ENCODE measurements at regions not wholly inside any gene's neighbourhood (a gene's known extent, or its start where the extent isn't known, plus 50 kb on each side); places are given as distances from the start of the nearest gene placed in this dataset.

DNA sequence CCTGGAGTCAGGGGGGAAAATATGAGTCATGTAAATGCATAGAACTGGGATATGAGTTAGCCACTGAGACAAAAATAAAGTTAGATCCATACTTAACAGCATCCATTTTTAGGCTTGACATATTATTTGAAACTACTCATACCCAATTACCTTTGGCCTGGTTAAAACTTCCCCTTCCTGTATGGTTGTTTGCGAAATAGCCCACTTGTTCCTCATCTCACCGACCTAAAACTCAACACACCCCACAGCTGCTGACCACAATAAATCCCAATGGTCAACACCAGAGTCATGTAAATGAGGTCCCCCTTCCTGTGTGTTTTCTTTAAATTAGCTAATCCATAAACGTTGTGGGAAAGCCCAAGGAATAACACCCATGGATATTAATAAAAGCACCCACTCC is 55.2 kb upstream of the TMEM215 start:
- Histone ChIP-seq H3K36me3 (no peaks in the 10 kb centered on the region), H3K4me1 (peaks cover 0 to 6% (median 0%) of the 10 kb centered on the region in 4 donors), H3K9me3 (peaks cover 0 to 5% (median 0%) of the 10 kb centered on the region in 4 donors), H3K27ac (no peak overlapping the region), H3K4me3 (no peak overlapping the region), H3K27me3 (no peaks in the 10 kb centered on the region)
- no peak for TF ChIP-seq EP300 (IDR thresholded peaks at IDR 0.05)
- TF ChIP-seq, protein P1, sequence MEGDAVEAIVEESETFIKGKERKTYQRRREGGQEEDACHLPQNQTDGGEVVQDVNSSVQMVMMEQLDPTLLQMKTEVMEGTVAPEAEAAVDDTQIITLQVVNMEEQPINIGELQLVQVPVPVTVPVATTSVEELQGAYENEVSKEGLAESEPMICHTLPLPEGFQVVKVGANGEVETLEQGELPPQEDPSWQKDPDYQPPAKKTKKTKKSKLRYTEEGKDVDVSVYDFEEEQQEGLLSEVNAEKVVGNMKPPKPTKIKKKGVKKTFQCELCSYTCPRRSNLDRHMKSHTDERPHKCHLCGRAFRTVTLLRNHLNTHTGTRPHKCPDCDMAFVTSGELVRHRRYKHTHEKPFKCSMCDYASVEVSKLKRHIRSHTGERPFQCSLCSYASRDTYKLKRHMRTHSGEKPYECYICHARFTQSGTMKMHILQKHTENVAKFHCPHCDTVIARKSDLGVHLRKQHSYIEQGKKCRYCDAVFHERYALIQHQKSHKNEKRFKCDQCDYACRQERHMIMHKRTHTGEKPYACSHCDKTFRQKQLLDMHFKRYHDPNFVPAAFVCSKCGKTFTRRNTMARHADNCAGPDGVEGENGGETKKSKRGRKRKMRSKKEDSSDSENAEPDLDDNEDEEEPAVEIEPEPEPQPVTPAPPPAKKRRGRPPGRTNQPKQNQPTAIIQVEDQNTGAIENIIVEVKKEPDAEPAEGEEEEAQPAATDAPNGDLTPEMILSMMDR (IDR thresholded peaks at IDR 0.05), result no peak
- no peak for TF ChIP-seq POLR2A (IDR thresholded peaks at IDR 0.05)
- DNase-seq (ENCODE audit: low spot score in 2 of 2), result no peak
- WGBS, 2 donors, result 64 to 67% methylated on average over 3 of the region's 3 CpGs

All from tibial nerve (tissue), 4 donors.